HEK293 (cell line): ENCODE measurements at regions not wholly inside any gene's neighbourhood (a gene's known extent, or its start where the extent isn't known, plus 50 kb on each side); places are given as distances from the start of the nearest gene placed in this dataset.
"Not testable (repeated sequence)": the region's sequence is repeated elsewhere in the genome, so short reads cannot be mapped to it uniquely, and the experiment has no call there.

Experiments
- CTCF ChIA-PET: fragments of 350-600 bp; formaldehyde crosslinking; extraction: SDS; loops from one replicate; lab custom pipeline; 2021; ENCODE audit warnings: antibody characterized with exemption; lab: Yijun Ruan, JAX
- POLR2A ChIA-PET: fragments of 300-600 bp; formaldehyde crosslinking; extraction: SDS; loops from one replicate; lab custom pipeline; 2020; ENCODE audit warnings: antibody characterized with exemption, inconsistent platforms; lab: Yijun Ruan, JAX
- H3K27ac ChIP-seq: fragments of 200-500 bp; sonication (Bioruptor generic); 2 replicates; pipeline ENCODE4 v1.5.1; 2014; ENCODE audit warnings: low read depth, low read length, control low read depth, inconsistent platforms; ENCODE audit errors: extremely low read depth
- H3K36me3 ChIP-seq, 2 experiments: fragments of 200-500 bp in 1 of 2; sonication (Bioruptor generic) in 1 of 2; 1 replicate in 1 of 2; 2 replicates in 1 of 2; pipeline ENCODE4 v1.5.1; 2014 to 2017; ENCODE audit warnings: inconsistent platforms in 2 of 2, low read length in 2 of 2; ENCODE audit not compliant: control insufficient read depth in 2 of 2, insufficient read depth in 1 of 2
- H3K4me1 ChIP-seq: fragments of 200-500 bp; sonication (Bioruptor generic); 2 replicates; pipeline ENCODE4 v1.5.1; 2014; ENCODE audit warnings: mild to moderate bottlenecking, low read length, inconsistent platforms; ENCODE audit not compliant: control insufficient read depth, insufficient read depth
- H3K4me3 ChIP-seq: 2 replicates; pipeline ENCODE4 v1.5.1; 2011; ENCODE audit warnings: low read depth, mild to moderate bottlenecking, control low read depth, low read length, moderate library complexity
- H3K9me3 ChIP-seq: fragments of 200-500 bp; sonication (Bioruptor generic); 2 replicates; pipeline ENCODE4 v1.5.1; 2014; ENCODE audit warnings: low read depth, low read length, inconsistent platforms; ENCODE audit not compliant: control insufficient read depth, insufficient read depth
- BCL11A ChIP-seq: fragments of 450-650 bp; formaldehyde crosslinking; IDR thresholded peaks from 2 replicates; pipeline ENCODE4 v1.5.1; 2016; ENCODE audit warnings: low read depth, missing biosample characterization, missing genetic modification characterization
- GFI1B ChIP-seq: fragments of 450-650 bp; formaldehyde crosslinking; IDR thresholded peaks from 2 replicates; pipeline ENCODE4 v1.5.1; 2016; ENCODE audit warnings: missing biosample characterization, missing genetic modification characterization
- IKZF3 ChIP-seq: fragments of 450-650 bp; IDR thresholded peaks from 2 replicates; pipeline ENCODE4 v1.5.0; 2018; ENCODE audit warnings: missing biosample characterization, mild to moderate bottlenecking, missing genetic modification characterization, moderate library complexity
- KLF1 ChIP-seq: fragments of 450-650 bp; formaldehyde crosslinking; IDR thresholded peaks from 2 replicates; pipeline ENCODE4 v1.5.1; 2016; ENCODE audit warnings: missing biosample characterization, missing genetic modification characterization
- SCRT1 ChIP-seq: fragments of 450-650 bp; formaldehyde crosslinking; IDR thresholded peaks from 2 replicates; pipeline ENCODE4 v1.5.1; 2016; ENCODE audit warnings: missing biosample characterization, missing genetic modification characterization, borderline replicate concordance
- YY2 ChIP-seq: fragments of 450-650 bp; formaldehyde crosslinking; IDR thresholded peaks from 2 replicates; pipeline ENCODE4 v1.5.1; 2016; ENCODE audit warnings: missing biosample characterization, missing genetic modification characterization
- ZBTB48 ChIP-seq: fragments of 450-650 bp; formaldehyde crosslinking; IDR thresholded peaks from 2 replicates; pipeline ENCODE4 v1.5.1; 2016; ENCODE audit warnings: missing biosample characterization, missing genetic modification characterization
- ZBTB8A ChIP-seq: fragments of 450-650 bp; formaldehyde crosslinking; IDR thresholded peaks from 2 replicates; pipeline ENCODE4 v1.5.1; 2016; ENCODE audit warnings: missing biosample characterization, missing genetic modification characterization
- ZIC2 ChIP-seq: fragments of 450-650 bp; formaldehyde crosslinking; IDR thresholded peaks from 2 replicates; pipeline ENCODE4 v1.5.1; 2016; ENCODE audit warnings: missing biosample characterization, missing genetic modification characterization
- ZNF121 ChIP-seq: fragments of 450-650 bp; formaldehyde crosslinking; IDR thresholded peaks from 2 replicates; pipeline ENCODE4 v1.5.1; 2016; ENCODE audit warnings: missing biosample characterization, missing genetic modification characterization
- ZNF19 ChIP-seq: fragments of 450-650 bp; formaldehyde crosslinking; IDR thresholded peaks from 2 replicates; pipeline ENCODE4; 2016; ENCODE audit warnings: missing biosample characterization, missing genetic modification characterization, low read depth
- ZNF214 ChIP-seq: fragments of 450-650 bp; formaldehyde crosslinking; IDR thresholded peaks from 2 replicates; pipeline ENCODE4 v1.5.1; 2017; ENCODE audit warnings: missing biosample characterization, mild to moderate bottlenecking, missing genetic modification characterization, borderline replicate concordance
- ZNF404 ChIP-seq: fragments of 450-650 bp; formaldehyde crosslinking; IDR thresholded peaks from 2 replicates; pipeline ENCODE4 v1.5.1; 2017; ENCODE audit warnings: missing biosample characterization, missing genetic modification characterization
- ZNF416 ChIP-seq: fragments of 450-650 bp; formaldehyde crosslinking; IDR thresholded peaks from 2 replicates; pipeline ENCODE4 v1.5.1; 2016; ENCODE audit warnings: missing biosample characterization, missing genetic modification characterization
- ZNF510 ChIP-seq: fragments of 450-650 bp; formaldehyde crosslinking; IDR thresholded peaks from 2 replicates; pipeline ENCODE4 v1.5.1; 2018; ENCODE audit warnings: mild to moderate bottlenecking, missing genetic modification characterization, missing biosample characterization; ENCODE audit not compliant: insufficient replicate concordance
- ZNF747 ChIP-seq: fragments of 450-650 bp; formaldehyde crosslinking; IDR thresholded peaks from 2 replicates; pipeline ENCODE4 v1.5.1; 2016; ENCODE audit warnings: missing biosample characterization, missing genetic modification characterization
- ZNF785 ChIP-seq: fragments of 450-650 bp; formaldehyde crosslinking; IDR thresholded peaks from 2 replicates; pipeline ENCODE4 v1.5.1; 2016; ENCODE audit warnings: missing biosample characterization, missing genetic modification characterization
- ZNF843 ChIP-seq: fragments of 450-650 bp; formaldehyde crosslinking; IDR thresholded peaks from 2 replicates; pipeline ENCODE4 v1.5.1; 2016; ENCODE audit warnings: missing biosample characterization, missing genetic modification characterization
- ZSCAN16 ChIP-seq: fragments of 450-650 bp; formaldehyde crosslinking; IDR thresholded peaks from 2 replicates; pipeline ENCODE4 v1.5.1; 2016; ENCODE audit warnings: missing biosample characterization, missing genetic modification characterization
- TF ChIP-seq, protein P1 (sequence below): fragments of 450-650 bp; formaldehyde crosslinking; IDR thresholded peaks from 2 replicates; pipeline ENCODE4 v1.5.1; 2016; ENCODE audit warnings: missing biosample characterization, missing genetic modification characterization
- TF ChIP-seq, protein P2 (sequence below): fragments of 450-650 bp; formaldehyde crosslinking; IDR thresholded peaks from 2 replicates; pipeline ENCODE4 v1.5.0; 2017; ENCODE audit warnings: missing biosample characterization, missing genetic modification characterization, borderline replicate concordance
- TF ChIP-seq, protein P3 (sequence below): fragments of 450-650 bp; formaldehyde crosslinking; IDR thresholded peaks from 2 replicates; pipeline ENCODE4 v1.5.1; 2016; ENCODE audit warnings: missing biosample characterization, missing genetic modification characterization
- TF ChIP-seq, protein P4 (sequence below): fragments of 450-650 bp; formaldehyde crosslinking; IDR thresholded peaks from 2 replicates; pipeline ENCODE4; 2016; ENCODE audit warnings: missing biosample characterization, missing genetic modification characterization
- TF ChIP-seq, protein P5 (sequence below): fragments of 450-650 bp; IDR thresholded peaks from 2 replicates; pipeline ENCODE4 v1.5.1; 2018; ENCODE audit warnings: missing biosample characterization, mild to moderate bottlenecking, missing genetic modification characterization

DNA sequence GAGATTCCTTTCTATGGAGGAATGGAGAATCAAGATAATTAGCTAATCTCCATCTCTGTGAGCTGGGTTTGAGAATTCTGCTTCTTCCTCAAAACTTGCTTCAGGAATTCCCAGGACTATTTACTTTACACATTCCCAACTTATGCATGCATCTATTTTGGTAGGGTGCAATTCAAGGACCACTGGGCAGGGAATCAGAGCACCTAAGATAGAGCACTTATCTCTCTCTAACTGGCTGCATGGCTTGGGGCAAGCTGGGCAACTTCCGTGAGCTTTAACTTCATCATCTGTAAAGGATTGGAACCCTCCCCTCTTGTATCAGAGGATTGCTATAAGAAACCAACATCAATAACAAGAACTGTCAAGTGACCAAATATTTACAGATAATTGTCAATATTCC lies 160.2 kb downstream of the PDCD6IP start (continued):
- TF ChIP-seq, protein P1, sequence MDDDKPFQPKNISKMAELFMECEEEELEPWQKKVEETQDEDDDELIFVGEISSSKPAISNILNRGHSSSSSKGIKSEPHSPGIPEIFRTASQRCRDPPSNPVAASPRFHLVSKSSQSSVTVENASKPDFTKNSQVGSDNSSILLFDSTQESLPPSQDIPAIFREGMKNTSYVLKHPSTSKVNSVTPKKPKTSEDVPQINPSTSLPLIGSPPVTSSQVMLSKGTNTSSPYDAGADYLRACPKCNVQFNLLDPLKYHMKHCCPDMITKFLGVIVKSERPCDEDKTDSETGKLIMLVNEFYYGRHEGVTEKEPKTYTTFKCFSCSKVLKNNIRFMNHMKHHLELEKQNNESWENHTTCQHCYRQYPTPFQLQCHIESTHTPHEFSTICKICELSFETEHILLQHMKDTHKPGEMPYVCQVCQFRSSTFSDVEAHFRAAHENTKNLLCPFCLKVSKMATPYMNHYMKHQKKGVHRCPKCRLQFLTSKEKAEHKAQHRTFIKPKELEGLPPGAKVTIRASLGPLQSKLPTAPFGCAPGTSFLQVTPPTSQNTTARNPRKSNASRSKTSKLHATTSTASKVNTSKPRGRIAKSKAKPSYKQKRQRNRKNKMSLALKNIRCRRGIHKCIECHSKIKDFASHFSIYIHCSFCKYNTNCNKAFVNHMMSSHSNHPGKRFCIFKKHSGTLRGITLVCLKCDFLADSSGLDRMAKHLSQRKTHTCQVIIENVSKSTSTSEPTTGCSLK (tag by site-specific recombination), result no peak
- TF ChIP-seq ZNF19 (tag by site-specific recombination), result no peak
- no peak for TF ChIP-seq ZBTB8A (tag by site-specific recombination)
- TF ChIP-seq, protein P2, sequence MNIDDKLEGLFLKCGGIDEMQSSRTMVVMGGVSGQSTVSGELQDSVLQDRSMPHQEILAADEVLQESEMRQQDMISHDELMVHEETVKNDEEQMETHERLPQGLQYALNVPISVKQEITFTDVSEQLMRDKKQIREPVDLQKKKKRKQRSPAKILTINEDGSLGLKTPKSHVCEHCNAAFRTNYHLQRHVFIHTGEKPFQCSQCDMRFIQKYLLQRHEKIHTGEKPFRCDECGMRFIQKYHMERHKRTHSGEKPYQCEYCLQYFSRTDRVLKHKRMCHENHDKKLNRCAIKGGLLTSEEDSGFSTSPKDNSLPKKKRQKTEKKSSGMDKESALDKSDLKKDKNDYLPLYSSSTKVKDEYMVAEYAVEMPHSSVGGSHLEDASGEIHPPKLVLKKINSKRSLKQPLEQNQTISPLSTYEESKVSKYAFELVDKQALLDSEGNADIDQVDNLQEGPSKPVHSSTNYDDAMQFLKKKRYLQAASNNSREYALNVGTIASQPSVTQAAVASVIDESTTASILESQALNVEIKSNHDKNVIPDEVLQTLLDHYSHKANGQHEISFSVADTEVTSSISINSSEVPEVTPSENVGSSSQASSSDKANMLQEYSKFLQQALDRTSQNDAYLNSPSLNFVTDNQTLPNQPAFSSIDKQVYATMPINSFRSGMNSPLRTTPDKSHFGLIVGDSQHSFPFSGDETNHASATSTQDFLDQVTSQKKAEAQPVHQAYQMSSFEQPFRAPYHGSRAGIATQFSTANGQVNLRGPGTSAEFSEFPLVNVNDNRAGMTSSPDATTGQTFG (tag by site-specific recombination), result no peak
- TF ChIP-seq, protein P3, sequence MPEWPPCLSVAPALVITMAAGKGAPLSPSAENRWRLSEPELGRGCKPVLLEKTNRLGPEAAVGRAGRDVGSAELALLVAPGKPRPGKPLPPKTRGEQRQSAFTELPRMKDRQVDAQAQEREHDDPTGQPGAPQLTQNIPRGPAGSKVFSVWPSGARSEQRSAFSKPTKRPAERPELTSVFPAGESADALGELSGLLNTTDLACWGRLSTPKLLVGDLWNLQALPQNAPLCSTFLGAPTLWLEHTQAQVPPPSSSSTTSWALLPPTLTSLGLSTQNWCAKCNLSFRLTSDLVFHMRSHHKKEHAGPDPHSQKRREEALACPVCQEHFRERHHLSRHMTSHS, result no peak
- TF ChIP-seq ZNF404 (tag by site-specific recombination), result no peak
- TF ChIP-seq BCL11A, result no peak
- no peak for TF ChIP-seq ZIC2 (tag by site-specific recombination)
- no peak for TF ChIP-seq ZNF510 (tag by site-specific recombination)

DNA sequence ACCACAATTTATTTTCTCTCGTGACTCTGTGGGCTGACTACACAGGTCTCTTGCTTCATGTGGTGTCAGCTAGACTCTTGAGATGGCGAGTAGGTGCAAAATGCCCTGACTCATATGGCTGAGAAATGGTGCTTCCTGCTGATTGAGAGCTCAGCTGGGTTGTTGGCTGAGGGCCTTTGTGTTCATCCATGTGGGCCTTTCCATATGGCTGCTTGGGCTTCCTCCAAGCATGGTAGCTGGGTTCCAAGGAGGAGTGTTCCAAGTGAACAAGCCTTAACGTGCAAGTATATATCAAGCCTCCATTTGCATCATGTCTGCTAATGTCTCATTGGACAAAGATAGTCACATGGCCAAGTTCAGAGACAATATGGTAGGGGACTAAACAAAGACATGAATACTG lies 164.0 kb downstream of the PDCD6IP start:
- CTCF ChIA-PET, result no interaction called here
- H3K4me1 ChIP-seq, result no peaks in the 10 kb centered on the region

DNA sequence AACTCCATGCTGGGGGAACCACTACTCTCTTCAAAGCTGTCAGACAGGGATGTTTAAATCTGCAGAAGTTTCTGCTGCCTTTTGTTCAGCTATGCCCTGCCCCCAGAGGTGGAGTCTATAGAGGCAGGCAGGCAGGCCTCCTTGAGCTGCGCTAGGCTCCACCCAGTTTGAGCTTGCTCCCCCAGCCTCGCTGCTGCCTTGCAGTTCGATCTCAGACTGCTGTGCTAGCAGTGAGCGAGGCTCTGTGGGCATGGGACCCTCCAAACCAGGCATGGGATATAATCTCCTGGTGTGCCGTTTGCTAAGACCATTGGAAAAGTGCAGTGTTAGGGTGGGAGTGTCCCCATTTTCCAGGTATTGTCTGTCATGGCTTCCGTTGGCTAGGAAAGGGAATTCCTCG lies 171.8 kb downstream of the PDCD6IP start:
- POLR2A ChIA-PET, result not testable (repeated sequence)

More for the DNA sequence above, 164.0 kb downstream of the PDCD6IP start:
- POLR2A ChIA-PET, result no interaction called here
- no peaks in the 10 kb centered on the region for H3K9me3 ChIP-seq
- TF ChIP-seq ZNF121 (tag by site-specific recombination), result no peak
- TF ChIP-seq ZNF785 (tag by site-specific recombination), result no peak
- no peak for TF ChIP-seq SCRT1 (tag by site-specific recombination)
- no peak for TF ChIP-seq ZNF843
- TF ChIP-seq KLF1 (tag by site-specific recombination), result no peak
- H3K4me3 ChIP-seq, result no peak overlapping the region
- H3K27ac ChIP-seq, result no peak overlapping the region
- no peaks in the 10 kb centered on the region for H3K36me3 ChIP-seq

DNA sequence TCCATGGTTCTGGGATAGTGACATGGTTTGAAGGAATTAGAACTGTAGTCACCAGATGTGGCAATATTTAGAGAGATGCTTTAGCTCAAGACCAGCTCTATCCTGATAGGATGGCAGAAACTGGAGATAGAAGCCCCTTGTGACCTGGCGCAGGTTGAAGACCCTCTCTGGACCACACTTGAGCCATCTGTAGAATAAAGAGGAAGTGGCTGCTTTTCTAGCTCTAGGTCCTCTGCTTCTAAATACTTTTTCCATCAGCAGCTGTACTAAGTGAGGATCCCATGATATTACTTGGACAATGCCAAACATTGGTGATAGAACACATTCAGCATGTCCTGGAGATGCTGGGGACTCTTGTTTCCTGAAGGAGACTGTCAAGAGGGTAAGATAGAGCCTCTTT lies 172.6 kb downstream of the PDCD6IP start:
- CTCF ChIA-PET, result no interaction called here
- Histone ChIP-seq H3K9me3 (no peaks in the 10 kb centered on the region), H3K4me1 (no peaks in the 10 kb centered on the region), H3K4me3 (no peak overlapping the region), H3K27ac (no peak overlapping the region), H3K36me3 (no peaks in the 10 kb centered on the region)
- POLR2A ChIA-PET, result no interaction called here
- TF ChIP-seq ZNF747, result no peak
- TF ChIP-seq ZBTB48 (tag by site-specific recombination), result no peak
- TF ChIP-seq ZSCAN16 (tag by site-specific recombination), result no peak
- no peak for TF ChIP-seq IKZF3
- TF ChIP-seq ZNF214 (tag by site-specific recombination), result no peak
- TF ChIP-seq, protein P4, sequence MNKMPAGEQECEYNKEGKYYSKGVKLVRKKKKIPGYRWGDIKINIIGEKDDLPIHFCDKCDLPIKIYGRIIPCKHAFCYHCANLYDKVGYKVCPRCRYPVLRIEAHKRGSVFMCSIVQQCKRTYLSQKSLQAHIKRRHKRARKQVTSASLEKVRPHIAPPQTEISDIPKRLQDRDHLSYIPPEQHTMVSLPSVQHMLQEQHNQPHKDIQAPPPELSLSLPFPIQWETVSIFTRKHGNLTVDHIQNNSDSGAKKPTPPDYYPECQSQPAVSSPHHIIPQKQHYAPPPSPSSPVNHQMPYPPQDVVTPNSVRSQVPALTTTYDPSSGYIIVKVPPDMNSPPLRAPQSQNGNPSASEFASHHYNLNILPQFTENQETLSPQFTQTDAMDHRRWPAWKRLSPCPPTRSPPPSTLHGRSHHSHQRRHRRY, result no peak
- no peak for TF ChIP-seq YY2 (tag by site-specific recombination)
- TF ChIP-seq, protein P5, sequence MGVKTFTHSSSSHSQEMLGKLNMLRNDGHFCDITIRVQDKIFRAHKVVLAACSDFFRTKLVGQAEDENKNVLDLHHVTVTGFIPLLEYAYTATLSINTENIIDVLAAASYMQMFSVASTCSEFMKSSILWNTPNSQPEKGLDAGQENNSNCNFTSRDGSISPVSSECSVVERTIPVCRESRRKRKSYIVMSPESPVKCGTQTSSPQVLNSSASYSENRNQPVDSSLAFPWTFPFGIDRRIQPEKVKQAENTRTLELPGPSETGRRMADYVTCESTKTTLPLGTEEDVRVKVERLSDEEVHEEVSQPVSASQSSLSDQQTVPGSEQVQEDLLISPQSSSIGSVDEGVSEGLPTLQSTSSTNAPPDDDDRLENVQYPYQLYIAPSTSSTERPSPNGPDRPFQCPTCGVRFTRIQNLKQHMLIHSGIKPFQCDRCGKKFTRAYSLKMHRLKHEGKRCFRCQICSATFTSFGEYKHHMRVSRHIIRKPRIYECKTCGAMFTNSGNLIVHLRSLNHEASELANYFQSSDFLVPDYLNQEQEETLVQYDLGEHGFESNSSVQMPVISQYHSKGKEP (tag by site-specific recombination), result no peak
- TF ChIP-seq ZNF416 (tag by site-specific recombination), result no peak
- TF ChIP-seq GFI1B (tag by site-specific recombination), result no peak

More for the DNA sequence above, 171.8 kb downstream of the PDCD6IP start:
- H3K9me3 ChIP-seq, H3K27ac ChIP-seq, H3K36me3 ChIP-seq, CTCF ChIA-PET, H3K4me1 ChIP-seq, H3K4me3 ChIP-seq: not testable (repeated sequence)
